Endodermal cell (in vitro differentiated cells): ENCODE measurements at regions not wholly inside any gene's neighbourhood (a gene's known extent, or its start where the extent isn't known, plus 50 kb on each side); places are given as distances from the start of the nearest gene placed in this dataset.

Source experiments
- DNase-seq: peaks from one replicate; pipeline ENCODE4 v3.0.0-alpha.2; 2017
- H3K27ac ChIP-seq: 2 replicates; pipeline ENCODE4 v1.5.1; 2013; ENCODE audit warnings: mild to moderate bottlenecking, low read depth, low read length, moderate library complexity
- H3K27me3 ChIP-seq: 2 replicates; pipeline ENCODE4 v1.6.1; 2013; ENCODE audit warnings: mild to moderate bottlenecking, low read length, moderate library complexity; ENCODE audit not compliant: insufficient read depth, control insufficient read depth, poor library complexity, severe bottlenecking
- H3K36me3 ChIP-seq: 2 replicates; pipeline ENCODE4 v1.7.0; 2013; ENCODE audit warnings: mild to moderate bottlenecking, low read length, moderate library complexity; ENCODE audit not compliant: control insufficient read depth, insufficient read depth
- H3K4me1 ChIP-seq: one replicate; pipeline ENCODE4 v1.7.0; 2013; ENCODE audit warnings: low read length; ENCODE audit not compliant: control insufficient read depth, insufficient read depth
- H3K4me3 ChIP-seq: 2 replicates; pipeline ENCODE4 v1.5.1; 2013; ENCODE audit warnings: mild to moderate bottlenecking, low read length, moderate library complexity
- H3K9ac ChIP-seq: 2 replicates; pipeline ENCODE4 v1.6.1; 2013; ENCODE audit warnings: mild to moderate bottlenecking, low read length, moderate library complexity; ENCODE audit not compliant: poor library complexity, severe bottlenecking; ENCODE audit errors: extremely low read depth
- H3K9me3 ChIP-seq: 2 replicates; pipeline ENCODE4 v1.6.1; 2013; ENCODE audit warnings: mild to moderate bottlenecking, low read length, moderate library complexity; ENCODE audit not compliant: control insufficient read depth
- H3K27ac Mint-ChIP-seq: 2 replicates; pipeline ENCODE4 v1.8.0; 2020; ENCODE audit warnings: mixed read lengths
- H3K27me3 Mint-ChIP-seq: 2 replicates; pipeline ENCODE4 v1.8.0; 2021; ENCODE audit warnings: mild to moderate bottlenecking, mixed read lengths; ENCODE audit not compliant: insufficient read depth
- H3K36me3 Mint-ChIP-seq: 2 replicates; pipeline ENCODE4 v1.8.0; 2020; ENCODE audit warnings: low read depth, mixed read lengths
- H3K4me1 Mint-ChIP-seq: 2 replicates; pipeline ENCODE4 v1.8.0; 2020; ENCODE audit warnings: mixed read lengths
- H3K4me3 Mint-ChIP-seq: 2 replicates; pipeline ENCODE4 v1.8.0; 2020; ENCODE audit warnings: mild to moderate bottlenecking, moderate library complexity, mixed read lengths
- H3K9me3 Mint-ChIP-seq: 2 replicates; pipeline ENCODE4 v1.8.0; 2020; ENCODE audit warnings: mild to moderate bottlenecking, mixed read lengths
- CTCF ChIP-seq: fragments of 200-600 bp; sonication (generic); conservative IDR thresholded peaks from 2 replicates; pipeline ENCODE4 v1.5.0; 2021; ENCODE audit warnings: antibody characterized with exemption, mild to moderate bottlenecking
- WGBS, 2 experiments: methylation state at CpG; one replicate each; pipeline versions ENCODE4 v1.1.5 to v1.1.7; 2013; ENCODE audit warnings: missing lambda C conversion rate in 2 of 2, mixed read lengths in 1 of 2; ENCODE audit not compliant: insufficient coverage in 1 of 2, insufficient read length in 1 of 2; 5-methylcytosine and 5-hydroxymethylcytosine counted together

- DNase-seq = no peak
- Mint-ChIP-seq H3K4me1 (peaks cover 5% of the 10 kb centered on the region), H3K27me3 (no peaks in the 10 kb centered on the region), H3K4me3 (no peak overlapping the region), H3K36me3 (peaks cover 13% of the 10 kb centered on the region), H3K9me3 (peaks cover 11% of the 10 kb centered on the region), H3K27ac (no peak overlapping the region)
- Histone ChIP-seq H3K27ac (no peak overlapping the region), H3K9me3 (peaks cover 1% of the 10 kb centered on the region), H3K36me3 (no peaks in the 10 kb centered on the region), H3K9ac (no peak overlapping the region), H3K4me3 (no peak overlapping the region), H3K27me3 (no peaks in the 10 kb centered on the region), H3K4me1 (no peaks in the 10 kb centered on the region)
- TF ChIP-seq CTCF = no peak
These were observed 169.8 kb downstream of the PARM1 start for GRCh38 chr4:75102787-75103085.

GRCh38 chr4:75101906-75102786 lies 169.2 kb downstream of the PARM1 start:
- H3K36me3 Mint-ChIP-seq = peaks cover 13% of the 10 kb centered on the region
- Histone ChIP-seq H3K27me3 (no peaks in the 10 kb centered on the region), H3K9me3 (peaks cover 7% of the 10 kb centered on the region), H3K36me3 (no peaks in the 10 kb centered on the region), H3K4me1 (no peaks in the 10 kb centered on the region), H3K9ac (no peak overlapping the region), H3K4me3 (no peak overlapping the region), H3K27ac (no peak overlapping the region)
- no peaks in the 10 kb centered on the region for H3K27me3 Mint-ChIP-seq
- H3K9me3 Mint-ChIP-seq = peaks cover 17% of the 10 kb centered on the region
- peaks cover 5% of the 10 kb centered on the region for H3K4me1 Mint-ChIP-seq
- H3K27ac Mint-ChIP-seq = no peak overlapping the region
- DNase-seq = no peak
- WGBS, 2 experiments = 87% methylated on average over 3 of the region's 3 CpGs; no CpG with 5 or more reads in 1 of the 2 experiments
- H3K4me3 Mint-ChIP-seq = no peak overlapping the region
- no peak for TF ChIP-seq CTCF
